Mammary epithelial cell (primary cell): ENCODE measurements at regions not wholly inside any gene's neighbourhood (a gene's known extent, or its start where the extent isn't known, plus 50 kb on each side); places are given as distances from the start of the nearest gene placed in this dataset.

ENCODE experiments used
- EZH2 ChIP-seq: IDR thresholded peaks from 2 replicates; pipeline ENCODE4 v1.6.1; 2012; ENCODE audit warnings: low read length, inconsistent platforms, borderline replicate concordance
- TF ChIP-seq, protein P1 (sequence below), 2 donors: IDR thresholded peaks in 1 of 2; conservative IDR thresholded peaks in 1 of 2; 2 replicates each; pipeline ENCODE4 v1.5.1; 2011 to 2012; ENCODE audit warnings: inconsistent platforms in 2 of 2, low read length in 2 of 2, mild to moderate bottlenecking in 2 of 2, control low read depth in 1 of 2, low read depth in 1 of 2; ENCODE audit not compliant: insufficient read depth in 1 of 2; ENCODE audit errors: extremely low read depth in 1 of 2

DNA sequence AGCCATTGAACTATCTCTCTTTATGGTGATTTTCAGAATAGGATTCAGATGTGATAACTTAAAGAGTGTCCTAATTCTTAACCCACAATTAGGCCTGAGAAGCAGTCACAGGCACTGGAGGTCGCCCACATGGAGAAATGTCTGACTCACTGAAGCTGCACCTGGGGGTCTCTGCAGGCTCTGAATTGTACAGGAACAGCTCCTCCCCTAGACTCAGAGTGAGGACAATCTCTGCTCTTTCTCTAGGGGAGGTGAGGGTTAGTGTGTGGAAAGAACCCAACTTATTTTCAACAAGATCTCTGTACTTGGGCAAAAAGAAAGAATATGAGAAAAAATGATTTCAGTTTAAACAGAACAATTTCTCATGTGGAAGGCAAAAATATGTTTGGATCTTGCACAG, 1124.6 kb downstream of the TMEM121 start:
- no peak for TF ChIP-seq EZH2
- TF ChIP-seq, protein P1, sequence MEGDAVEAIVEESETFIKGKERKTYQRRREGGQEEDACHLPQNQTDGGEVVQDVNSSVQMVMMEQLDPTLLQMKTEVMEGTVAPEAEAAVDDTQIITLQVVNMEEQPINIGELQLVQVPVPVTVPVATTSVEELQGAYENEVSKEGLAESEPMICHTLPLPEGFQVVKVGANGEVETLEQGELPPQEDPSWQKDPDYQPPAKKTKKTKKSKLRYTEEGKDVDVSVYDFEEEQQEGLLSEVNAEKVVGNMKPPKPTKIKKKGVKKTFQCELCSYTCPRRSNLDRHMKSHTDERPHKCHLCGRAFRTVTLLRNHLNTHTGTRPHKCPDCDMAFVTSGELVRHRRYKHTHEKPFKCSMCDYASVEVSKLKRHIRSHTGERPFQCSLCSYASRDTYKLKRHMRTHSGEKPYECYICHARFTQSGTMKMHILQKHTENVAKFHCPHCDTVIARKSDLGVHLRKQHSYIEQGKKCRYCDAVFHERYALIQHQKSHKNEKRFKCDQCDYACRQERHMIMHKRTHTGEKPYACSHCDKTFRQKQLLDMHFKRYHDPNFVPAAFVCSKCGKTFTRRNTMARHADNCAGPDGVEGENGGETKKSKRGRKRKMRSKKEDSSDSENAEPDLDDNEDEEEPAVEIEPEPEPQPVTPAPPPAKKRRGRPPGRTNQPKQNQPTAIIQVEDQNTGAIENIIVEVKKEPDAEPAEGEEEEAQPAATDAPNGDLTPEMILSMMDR (conservative IDR thresholded peaks at IDR 0.05 in 1 of 2, IDR thresholded peaks at IDR 0.05 in 1 of 2; ENCODE audit: extremely low read depth in 1 of 2, insufficient read depth in 1 of 2, low read depth in 1 of 2, low read length in 2 of 2): no peak
